Upper lobe of left lung (tissue), 6 donors: ENCODE measurements at regions not wholly inside any gene's neighbourhood (a gene's known extent, or its start where the extent isn't known, plus 50 kb on each side); places are given as distances from the start of the nearest gene placed in this dataset.
A peak's percentile ranks its signal among the peaks of the same experiment; 100 is the strongest.

ENCODE experiments used
- ATAC-seq, 2 donors: fragments of 200-7000 bp; cut with Tn5 transposase; one replicate each; pipeline ENCODE4 v1.9.1; 2022; ENCODE audit warnings: mild to moderate bottlenecking in 2 of 2, moderate library complexity in 2 of 2; ENCODE audit not compliant: low FRiP score in 2 of 2
- DNase-seq, 2 donors: peaks; one replicate each; pipeline ENCODE4 v3.0.0-alpha.2; 2019 to 2020
- H3K27ac ChIP-seq, 4 donors: fragments of 200-600 bp; sonication (generic); one replicate each; pipeline ENCODE4 v1.5.1; 2016 to 2019
- H3K27me3 ChIP-seq, 4 donors: fragments of 200-600 bp; sonication (generic); one replicate each; pipeline ENCODE4 v1.5.1; 2017 to 2019
- H3K36me3 ChIP-seq, 4 donors: fragments of 200-600 bp; sonication (generic); one replicate each; pipeline ENCODE4 v1.5.1; 2016 to 2019
- H3K4me1 ChIP-seq, 4 donors: fragments of 200-600 bp; sonication (generic); one replicate each; pipeline ENCODE4 v1.5.1; 2018 to 2019
- H3K4me3 ChIP-seq, 4 donors: fragments of 200-600 bp; sonication (generic); one replicate each; pipeline ENCODE4 v1.5.1; 2017 to 2019; ENCODE audit warnings: mild to moderate bottlenecking in 2 of 4, moderate library complexity in 1 of 4
- H3K9me3 ChIP-seq, 4 donors: fragments of 200-600 bp; sonication (generic); one replicate each; pipeline ENCODE4 v1.5.1; 2018 to 2019
- EP300 ChIP-seq, 4 donors: sonication (generic); formaldehyde crosslinking; IDR thresholded peaks; one replicate each; pipeline ENCODE4 v1.5.1; 2017; ENCODE audit warnings: antibody characterized with exemption in 4 of 4, control low read depth in 2 of 4
- POLR2A ChIP-seq, 4 donors: fragments of 450-650 bp; IDR thresholded peaks; one replicate each; pipeline ENCODE4 v1.5.1; 2016 to 2017; ENCODE audit warnings: antibody characterized with exemption in 4 of 4, mild to moderate bottlenecking in 2 of 4
- POLR2AphosphoS5 ChIP-seq, 2 donors: sonication (generic); formaldehyde crosslinking; IDR thresholded peaks; one replicate each; pipeline ENCODE4 v1.5.1; 2017; ENCODE audit warnings: antibody characterized with exemption in 2 of 2
- WGBS, 2 donors: methylation state at CpG; one replicate each; pipeline ENCODE4 v1.1.5; 2017 to 2018; 5-methylcytosine and 5-hydroxymethylcytosine counted together
- TF ChIP-seq, protein P1 (sequence below), 6 experiments: fragments of 450-650 bp in 4 of 6; fragments of 200-600 bp in 2 of 6; sonication (generic) in 2 of 6; IDR thresholded peaks; one replicate each; pipeline ENCODE4 v1.5.1; 2016 to 2019; ENCODE audit warnings: antibody characterized with exemption in 6 of 6
- donor health status: DM: no; HTN: no; CAD: no; lungs with moderate emphysema.
- donor health status: DM: no; HTN: yes; CAD: no; lungs with severe emphysema.

- WGBS, 2 donors, result 17 to 21% methylated on average over 6 of the region's 6 CpGs
- no peaks in the 10 kb centered on the region for H3K9me3 ChIP-seq
- TF ChIP-seq EP300 (IDR thresholded peaks at IDR 0.05), result peak in 2 of 4 donors; percentile 65 to 93
- peak; percentile 7 to 48 for TF ChIP-seq POLR2AphosphoS5 (IDR thresholded peaks at IDR 0.05)
- TF ChIP-seq POLR2A (IDR thresholded peaks at IDR 0.05), result peak in 2 of 4 donors; percentile 17 to 43
- TF ChIP-seq, protein P1, sequence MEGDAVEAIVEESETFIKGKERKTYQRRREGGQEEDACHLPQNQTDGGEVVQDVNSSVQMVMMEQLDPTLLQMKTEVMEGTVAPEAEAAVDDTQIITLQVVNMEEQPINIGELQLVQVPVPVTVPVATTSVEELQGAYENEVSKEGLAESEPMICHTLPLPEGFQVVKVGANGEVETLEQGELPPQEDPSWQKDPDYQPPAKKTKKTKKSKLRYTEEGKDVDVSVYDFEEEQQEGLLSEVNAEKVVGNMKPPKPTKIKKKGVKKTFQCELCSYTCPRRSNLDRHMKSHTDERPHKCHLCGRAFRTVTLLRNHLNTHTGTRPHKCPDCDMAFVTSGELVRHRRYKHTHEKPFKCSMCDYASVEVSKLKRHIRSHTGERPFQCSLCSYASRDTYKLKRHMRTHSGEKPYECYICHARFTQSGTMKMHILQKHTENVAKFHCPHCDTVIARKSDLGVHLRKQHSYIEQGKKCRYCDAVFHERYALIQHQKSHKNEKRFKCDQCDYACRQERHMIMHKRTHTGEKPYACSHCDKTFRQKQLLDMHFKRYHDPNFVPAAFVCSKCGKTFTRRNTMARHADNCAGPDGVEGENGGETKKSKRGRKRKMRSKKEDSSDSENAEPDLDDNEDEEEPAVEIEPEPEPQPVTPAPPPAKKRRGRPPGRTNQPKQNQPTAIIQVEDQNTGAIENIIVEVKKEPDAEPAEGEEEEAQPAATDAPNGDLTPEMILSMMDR (IDR thresholded peaks at IDR 0.05), result no peak
- peak overlapping the region; percentile 45 to 75 (median 66) for H3K27ac ChIP-seq
- no peaks in the 10 kb centered on the region for H3K36me3 ChIP-seq
- no peaks in the 10 kb centered on the region for H3K4me1 ChIP-seq
- peak; percentile 83 to 91 for ATAC-seq
- peak overlapping the region in 3 of 4 donors; percentile 27 to 37 (median 35) for H3K4me3 ChIP-seq
- DNase-seq, result peak in 1 of 2 donors; percentile 71
- no peaks in the 10 kb centered on the region for H3K27me3 ChIP-seq
Measured at GRCh38 chr4:148834804-148835631, 392.8 kb upstream of the NR3C2 start.

- H3K4me3 ChIP-seq, result peak overlapping the region in 1 of 4 donors; percentile 35
- no peaks in the 10 kb centered on the region for H3K36me3 ChIP-seq
- no peak for DNase-seq
- no peaks in the 10 kb centered on the region for H3K4me1 ChIP-seq
- no peaks in the 10 kb centered on the region for H3K27me3 ChIP-seq
- no peak overlapping the region for H3K27ac ChIP-seq
- TF ChIP-seq POLR2A (IDR thresholded peaks at IDR 0.05), result no peak
- no peak for TF ChIP-seq EP300 (IDR thresholded peaks at IDR 0.05)
- TF ChIP-seq, protein P1 (IDR thresholded peaks at IDR 0.05), result no peak
- TF ChIP-seq POLR2AphosphoS5 (IDR thresholded peaks at IDR 0.05), result no peak
- H3K9me3 ChIP-seq, result no peaks in the 10 kb centered on the region
- ATAC-seq, result no peak
Measured at GRCh38 chr4:148831945-148832344, 389.7 kb upstream of the NR3C2 start.

DNA sequence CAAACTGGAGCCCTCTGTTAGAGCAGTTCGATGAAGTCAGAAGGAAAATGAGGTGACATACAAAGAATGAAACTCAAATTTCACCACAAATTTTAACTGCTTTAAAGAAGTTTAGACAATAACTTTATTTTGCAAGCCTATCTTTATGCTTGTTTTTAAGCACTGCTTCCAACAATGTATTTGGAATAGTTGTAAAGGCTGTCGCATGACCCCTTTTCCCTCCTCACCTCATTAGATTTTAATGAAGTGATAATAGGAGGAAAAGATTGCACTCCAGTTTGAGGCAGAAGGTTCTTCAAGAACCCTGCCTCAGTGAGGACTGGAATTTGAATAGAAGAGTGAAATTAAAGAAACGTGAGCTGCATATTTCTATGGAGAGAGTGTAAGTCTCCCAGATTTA is 386.1 kb upstream of the NR3C2 start:
- H3K4me3 ChIP-seq, result no peak overlapping the region
- no peaks in the 10 kb centered on the region for H3K9me3 ChIP-seq
- TF ChIP-seq POLR2A (IDR thresholded peaks at IDR 0.05), result no peak
- TF ChIP-seq, protein P1 (IDR thresholded peaks at IDR 0.05), result no peak
- no peak overlapping the region for H3K27ac ChIP-seq
- ATAC-seq, result no peak
- no peak for DNase-seq
- no peaks in the 10 kb centered on the region for H3K27me3 ChIP-seq
- H3K36me3 ChIP-seq, result no peaks in the 10 kb centered on the region
- no peaks in the 10 kb centered on the region for H3K4me1 ChIP-seq
- 72% methylated on average over 3 of the region's 3 CpGs for WGBS, 2 donors

GRCh38 chr4:148827781-148828180 is 385.6 kb upstream of the NR3C2 start:
- Histone ChIP-seq H3K4me1 (no peaks in the 10 kb centered on the region), H3K36me3 (no peaks in the 10 kb centered on the region), H3K27ac (no peak overlapping the region), H3K27me3 (no peaks in the 10 kb centered on the region), H3K9me3 (no peaks in the 10 kb centered on the region), H3K4me3 (no peak overlapping the region)
- TF ChIP-seq EP300 (IDR thresholded peaks at IDR 0.05) (no peak), POLR2A (IDR thresholded peaks at IDR 0.05) (no peak), POLR2AphosphoS5 (IDR thresholded peaks at IDR 0.05) (no peak)
- TF ChIP-seq, protein P1 (IDR thresholded peaks at IDR 0.05), result no peak
- 63 to 78% methylated on average over 2 of the region's 2 CpGs for WGBS, 2 donors
- DNase-seq (no peak), ATAC-seq (no peak)

- no peaks in the 10 kb centered on the region for H3K9me3 ChIP-seq
- no peak overlapping the region for H3K27ac ChIP-seq
- H3K27me3 ChIP-seq, result no peaks in the 10 kb centered on the region
- WGBS, 2 donors, result 81 to 85% methylated on average over 2 of the region's 2 CpGs
- TF ChIP-seq POLR2A (IDR thresholded peaks at IDR 0.05) (no peak), EP300 (IDR thresholded peaks at IDR 0.05) (no peak), POLR2AphosphoS5 (IDR thresholded peaks at IDR 0.05) (no peak)
- TF ChIP-seq, protein P1 (IDR thresholded peaks at IDR 0.05), result no peak
- no peaks in the 10 kb centered on the region for H3K36me3 ChIP-seq
- no peaks in the 10 kb centered on the region for H3K4me1 ChIP-seq
- no peak for DNase-seq
- no peak for ATAC-seq
- no peak overlapping the region for H3K4me3 ChIP-seq
Measured at GRCh38 chr4:148823419-148823769, 381.2 kb upstream of the NR3C2 start.
